HG03442 (cell line): ENCODE measurements at regions not wholly inside any gene's neighbourhood (a gene's known extent, or its start where the extent isn't known, plus 50 kb on each side); places are given as distances from the start of the nearest gene placed in this dataset.
"Not testable (repeated sequence)": the region's sequence is repeated elsewhere in the genome, so short reads cannot be mapped to it uniquely, and the experiment has no call there.

Experiments used
- ATAC-seq: cut with Tn5 transposase; IDR thresholded peaks from one replicate; pipeline ENCODE4 v1.9.1; 2021; ENCODE audit warnings: mild to moderate bottlenecking, moderate library complexity; ENCODE audit not compliant: unreplicated experiment

DNA sequence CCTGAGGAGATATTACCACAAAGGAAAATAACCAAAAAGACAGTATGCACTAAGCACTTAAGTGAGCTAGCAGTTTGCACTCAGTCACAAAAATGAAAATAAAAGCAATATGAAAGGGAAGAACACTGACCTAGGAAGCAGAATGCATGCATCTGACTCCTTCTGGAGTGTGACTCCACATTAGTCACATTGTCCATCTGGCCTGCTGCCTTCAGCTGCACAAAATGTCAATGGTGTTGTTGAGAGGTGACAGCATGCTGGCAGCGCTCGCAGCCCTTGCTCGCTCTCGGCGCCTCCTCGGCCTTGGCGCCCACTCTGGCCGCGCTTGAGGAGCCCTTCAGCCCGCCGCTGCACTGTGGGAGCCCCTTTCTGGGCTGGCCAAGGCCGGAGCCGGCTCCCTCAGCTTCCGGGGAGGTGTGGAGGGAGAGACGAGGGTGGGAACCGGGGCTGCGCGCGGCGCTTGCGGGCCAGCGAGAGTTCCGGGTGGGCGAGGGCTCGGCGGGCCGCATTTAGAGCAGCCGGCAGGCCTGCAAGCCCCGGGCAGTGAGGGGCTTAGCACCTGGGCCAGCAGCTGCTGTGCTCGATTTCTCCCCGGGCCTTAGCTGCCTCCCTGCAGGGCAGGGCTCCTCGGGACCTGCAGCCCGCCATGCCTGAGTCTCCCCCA, 874.8 kb downstream of the RAB28 start:
- ATAC-seq, result not testable (repeated sequence)

- no peak for ATAC-seq
Observed at GRCh38 chr4:12595986-12596385, 888.2 kb downstream of the RAB28 start.

- no peak for ATAC-seq
Observed at GRCh38 chr4:12595489-12595888, 888.7 kb downstream of the RAB28 start.

- ATAC-seq, result no peak
Observed at GRCh38 chr4:12588582-12588981, 895.6 kb downstream of the RAB28 start.

DNA sequence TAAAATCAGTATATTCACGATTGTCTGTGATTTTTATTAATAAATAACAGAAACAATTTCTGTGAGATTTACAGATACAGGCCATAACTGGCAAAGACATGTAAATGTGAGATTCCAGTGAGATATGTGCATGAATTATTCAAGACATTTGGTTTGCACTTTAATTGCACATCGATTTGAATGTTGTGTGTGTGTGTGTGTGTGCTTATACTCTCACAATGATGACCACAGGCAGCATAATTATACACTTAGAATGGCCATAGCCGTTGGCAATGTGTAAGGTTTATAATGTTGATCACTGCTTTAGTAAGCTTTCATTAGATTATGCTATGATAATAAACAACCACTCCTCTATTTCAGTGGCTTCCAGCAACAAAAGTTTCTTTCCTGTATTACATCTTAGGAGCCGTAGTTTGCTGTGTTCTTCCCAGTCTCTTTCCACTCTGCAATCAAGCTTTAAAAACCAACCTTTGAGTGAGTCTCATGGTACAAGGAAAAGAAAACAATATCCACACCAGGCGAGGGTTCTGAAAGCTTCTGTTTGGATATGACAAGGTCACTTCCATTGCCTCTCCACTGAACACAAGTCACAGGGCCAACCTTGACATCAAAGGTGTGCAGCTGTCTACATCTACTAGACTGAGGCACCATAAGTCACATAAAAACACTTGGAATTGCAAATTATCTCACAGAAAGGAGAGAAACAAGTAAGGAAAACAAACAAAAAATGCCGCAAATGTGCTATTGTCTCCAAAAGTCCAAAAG, 897.7 kb downstream of the RAB28 start:
- ATAC-seq, result no peak

- no peak for ATAC-seq
Observed at GRCh38 chr4:12584116-12584875, 899.8 kb downstream of the RAB28 start.

- no peak for ATAC-seq
Observed at GRCh38 chr4:12583275-12583674, 900.9 kb downstream of the RAB28 start.

- ATAC-seq, result no peak
Observed at GRCh38 chr4:12580787-12581186, 903.4 kb downstream of the RAB28 start.

DNA sequence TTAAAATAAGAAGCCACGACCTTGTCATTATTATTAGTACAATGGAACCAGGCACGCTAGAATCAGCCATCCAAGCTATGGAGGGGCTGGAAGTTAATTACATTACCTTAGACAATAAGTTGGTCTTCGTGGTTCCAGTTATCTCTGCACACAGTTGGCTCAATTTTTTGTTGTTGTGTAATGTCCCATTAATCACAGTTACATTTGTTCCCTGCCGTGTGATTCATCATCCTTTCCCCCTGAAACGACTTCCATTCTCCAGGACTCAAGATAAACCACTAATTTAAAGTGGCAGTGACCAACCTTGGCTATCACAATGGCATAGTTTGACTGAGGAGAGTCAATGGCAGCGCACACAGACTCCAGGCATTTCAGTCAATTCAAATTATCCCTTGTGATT, 905.0 kb downstream of the RAB28 start:
- no peak for ATAC-seq

- ATAC-seq, result no peak
Observed at GRCh38 chr4:12576409-12576808, 907.7 kb downstream of the RAB28 start.

GRCh38 chr4:12573716-12574115, 910.4 kb downstream of the RAB28 start:
- ATAC-seq, result no peak

- no peak for ATAC-seq
Observed at GRCh38 chr4:12562476-12563140, 921.5 kb downstream of the RAB28 start.

- ATAC-seq, result no peak
Observed at GRCh38 chr4:12562021-12562420, 922.1 kb downstream of the RAB28 start.

- ATAC-seq, result no peak
Observed at GRCh38 chr4:12555011-12555410, 929.1 kb downstream of the RAB28 start.

DNA sequence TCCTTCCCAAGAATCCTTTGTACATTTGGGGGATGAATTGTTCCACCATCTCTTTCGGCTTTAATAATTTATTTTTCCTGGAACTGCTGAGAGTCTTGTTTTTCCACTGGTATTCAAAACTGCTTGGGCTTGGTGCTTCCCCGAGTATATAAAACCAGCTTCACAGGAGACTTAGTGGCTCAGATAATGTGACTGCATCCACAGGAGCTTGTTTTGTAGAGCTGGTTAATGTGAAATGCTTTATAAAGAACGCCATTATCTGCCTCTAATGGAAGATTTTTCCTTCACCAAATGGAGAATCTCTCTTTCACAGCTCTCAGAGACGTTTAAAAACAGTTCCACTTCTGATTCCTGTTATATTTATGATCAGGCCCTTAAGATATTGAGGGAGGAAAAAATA, 935.5 kb downstream of the RAB28 start:
- no peak for ATAC-seq

GRCh38 chr4:12545812-12546211, 938.3 kb downstream of the RAB28 start:
- ATAC-seq, result no peak

DNA sequence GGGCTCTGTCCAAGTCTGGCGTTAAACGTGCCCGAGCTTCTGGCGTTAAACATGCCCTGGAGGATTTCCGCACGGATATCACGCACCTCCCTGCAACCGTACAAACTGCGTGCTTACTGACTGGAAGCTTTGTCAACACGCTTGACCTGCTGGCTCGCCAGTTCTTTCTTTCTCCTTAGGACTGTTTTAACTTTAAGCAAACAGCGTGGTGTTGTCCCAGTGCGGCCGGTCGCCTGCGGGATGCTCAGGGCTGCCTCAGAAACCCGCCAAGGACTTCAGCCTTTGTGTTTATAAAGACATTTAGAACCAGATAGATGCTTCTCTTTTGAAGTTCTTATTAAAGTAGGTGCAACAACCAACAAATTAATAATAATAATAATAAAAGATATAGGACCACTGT, 946.0 kb downstream of the RAB28 start:
- ATAC-seq, result no peak

DNA sequence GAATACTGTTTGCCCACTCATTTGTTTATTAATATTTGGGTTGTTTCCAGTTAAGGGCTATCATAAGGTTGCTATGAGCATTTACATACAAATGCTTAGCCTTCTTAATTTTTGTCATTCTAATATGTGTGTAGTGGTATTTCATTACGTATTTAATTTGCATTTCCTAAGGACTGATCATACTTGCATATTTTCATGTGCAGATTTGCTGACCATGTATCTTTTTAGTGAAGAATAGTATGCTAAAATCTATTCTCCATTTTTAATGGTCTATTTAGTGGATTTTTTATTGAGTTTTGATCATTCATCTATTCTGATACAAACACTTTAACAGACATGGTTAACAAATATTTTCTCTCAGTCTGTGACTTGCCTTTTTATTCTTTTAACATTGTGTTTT, 949.5 kb downstream of the RAB28 start:
- ATAC-seq, result no peak

GRCh38 chr4:12519426-12519825, 964.7 kb downstream of the RAB28 start:
- ATAC-seq, result no peak

DNA sequence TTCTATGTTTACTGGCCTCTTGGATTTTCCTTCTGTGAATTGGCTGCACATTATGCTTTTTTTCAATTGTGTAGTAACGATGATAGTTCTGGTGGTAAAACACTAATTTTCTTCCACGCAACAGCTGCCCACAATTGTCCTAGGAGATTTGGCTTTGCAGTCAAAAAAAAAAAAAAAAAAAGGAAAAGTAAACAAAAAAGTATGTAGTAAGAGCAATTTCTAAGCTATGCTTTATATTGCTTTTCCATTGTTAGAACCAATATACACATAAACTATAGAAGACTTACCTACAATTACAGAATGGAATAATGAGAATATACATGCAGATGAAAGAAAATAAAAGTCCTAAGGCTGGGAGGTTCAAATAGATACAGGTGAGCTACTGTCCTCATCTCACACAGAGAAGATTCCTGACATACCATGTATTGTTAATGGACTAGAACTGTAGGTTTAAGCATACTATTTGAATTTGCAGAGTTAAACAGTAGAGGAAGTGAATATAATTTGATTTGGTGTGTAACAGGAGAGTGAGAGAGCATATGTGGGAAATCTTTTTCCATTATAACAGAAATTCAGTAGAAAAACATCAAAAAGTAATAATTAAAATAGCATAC, 976.2 kb downstream of the RAB28 start:
- ATAC-seq, result no peak

- ATAC-seq, result no peak
Observed at GRCh38 chr4:12500409-12500808, 983.7 kb downstream of the RAB28 start.
